ENCODE measurements at regions not wholly inside any gene's neighbourhood (a gene's known extent, or its start where the extent isn't known, plus 50 kb on each side); places are given as distances from the start of the nearest gene placed in this dataset.

DNA sequence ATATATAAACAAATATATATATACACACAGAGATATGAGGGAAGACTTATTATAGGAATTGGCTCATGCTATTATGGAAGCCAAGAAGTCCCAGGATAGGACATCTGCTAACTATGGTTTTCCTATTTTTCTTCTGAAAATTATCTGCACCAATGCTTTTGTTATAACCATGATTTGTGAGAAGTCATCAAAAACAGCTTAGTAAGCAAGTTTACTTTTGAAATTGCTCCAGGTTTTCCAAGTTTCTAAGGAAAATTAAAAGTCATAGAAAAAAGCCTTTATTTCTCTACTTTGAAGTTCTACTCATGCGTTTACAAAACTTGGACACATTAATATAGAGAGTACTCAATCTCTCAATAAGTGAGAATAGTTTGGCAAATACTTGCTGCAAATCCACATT lies 213.1 kb downstream of the TRAM1L1 start:
- DNase-seq (ENCODE audit: low spot score) = no peak

GRCh38 chr4:116870686-116871085 lies 214.7 kb downstream of the TRAM1L1 start:
- DNase-seq (ENCODE audit: low spot score) = no peak

- no peak for DNase-seq (ENCODE audit: low spot score)
Measured at GRCh38 chr4:116866106-116866505, 219.3 kb downstream of the TRAM1L1 start.

GRCh38 chr4:116862592-116862991 lies 222.8 kb downstream of the TRAM1L1 start:
- DNase-seq (ENCODE audit: low spot score) = no peak

DNA sequence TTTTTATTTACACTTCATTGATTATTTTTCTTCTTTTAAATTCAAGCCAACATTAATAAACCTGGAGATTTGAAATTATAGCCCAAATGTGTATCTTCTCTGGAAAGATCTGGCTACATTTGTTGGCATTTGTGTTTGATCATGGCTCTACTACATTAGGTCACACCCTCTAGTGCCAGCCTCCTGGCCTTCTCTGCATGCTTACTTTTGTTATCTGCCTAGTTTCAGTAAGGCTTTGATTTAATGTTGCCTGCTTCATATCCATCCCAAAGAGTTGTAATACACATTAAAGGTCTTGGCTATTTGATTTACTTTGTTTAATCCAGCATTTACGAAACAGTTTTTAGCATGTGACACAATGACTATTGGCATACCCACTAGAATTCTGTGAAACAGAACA lies 224.5 kb downstream of the TRAM1L1 start:
- no peak for DNase-seq (ENCODE audit: low spot score)

DNA sequence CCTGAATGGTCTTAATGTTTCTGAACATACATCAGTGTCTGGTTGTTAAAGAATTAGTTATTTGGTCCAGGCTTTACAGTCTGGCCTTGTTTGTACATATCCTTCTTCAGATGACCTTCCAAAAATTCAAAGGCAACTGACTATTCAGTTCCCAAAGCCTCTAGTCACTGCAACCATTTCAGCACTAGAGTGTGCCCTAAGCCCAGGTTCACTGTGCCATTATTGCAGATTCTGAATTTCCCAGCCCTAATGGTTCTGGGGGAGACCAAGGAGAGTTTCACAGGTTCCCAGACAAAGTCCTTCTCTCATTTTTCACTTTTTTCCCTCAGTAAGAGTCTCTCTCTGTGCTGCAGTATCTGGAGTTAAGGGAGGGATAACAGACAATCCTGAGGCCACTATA lies 235.8 kb downstream of the TRAM1L1 start:
- DNase-seq (ENCODE audit: low spot score) = no peak

DNA sequence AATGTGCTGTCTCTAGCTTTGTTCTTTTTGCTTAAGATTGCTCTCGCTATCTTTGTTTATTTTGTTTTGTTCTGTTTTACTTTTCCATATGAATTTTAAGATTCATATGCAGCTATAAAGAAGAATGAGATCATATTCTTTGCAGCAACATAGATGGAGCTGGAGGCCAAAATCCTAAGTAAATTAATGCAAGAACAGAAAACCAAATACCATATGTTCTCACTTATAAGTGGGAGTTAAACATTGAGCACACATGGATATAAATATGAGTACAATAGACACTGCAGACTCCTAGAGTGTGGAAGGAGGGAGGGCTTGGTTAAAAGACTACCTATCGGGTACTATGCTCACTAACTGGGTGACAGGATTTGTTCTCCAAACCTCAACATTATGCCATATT lies 237.8 kb downstream of the TRAM1L1 start:
- no peak for DNase-seq (ENCODE audit: low spot score)

- DNase-seq (ENCODE audit: low spot score) = no peak
Measured at GRCh38 chr4:116839826-116840225, 245.6 kb downstream of the TRAM1L1 start.

DNA sequence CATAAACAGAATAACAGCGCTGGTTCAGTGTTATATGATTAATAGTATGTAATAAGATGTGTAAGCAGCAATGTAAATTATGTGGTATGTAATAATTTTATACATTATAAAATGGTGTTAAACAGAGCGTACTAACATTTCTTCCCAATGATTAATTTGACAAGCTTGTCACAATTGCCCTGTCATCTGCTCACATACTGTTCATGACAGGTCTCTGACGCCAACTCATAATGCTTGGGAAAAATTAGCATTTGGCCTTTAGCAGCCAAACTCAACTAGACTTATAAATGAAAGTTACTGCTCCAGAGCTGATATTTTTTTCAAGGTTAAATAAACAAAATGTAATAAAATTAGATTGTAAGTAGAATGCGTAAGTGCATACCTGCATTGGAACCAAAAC lies 246.8 kb downstream of the TRAM1L1 start:
- DNase-seq (ENCODE audit: low spot score) = no peak

- no peak for DNase-seq (ENCODE audit: low spot score)
Measured at GRCh38 chr4:116829187-116829586, 256.2 kb downstream of the TRAM1L1 start.

DNA sequence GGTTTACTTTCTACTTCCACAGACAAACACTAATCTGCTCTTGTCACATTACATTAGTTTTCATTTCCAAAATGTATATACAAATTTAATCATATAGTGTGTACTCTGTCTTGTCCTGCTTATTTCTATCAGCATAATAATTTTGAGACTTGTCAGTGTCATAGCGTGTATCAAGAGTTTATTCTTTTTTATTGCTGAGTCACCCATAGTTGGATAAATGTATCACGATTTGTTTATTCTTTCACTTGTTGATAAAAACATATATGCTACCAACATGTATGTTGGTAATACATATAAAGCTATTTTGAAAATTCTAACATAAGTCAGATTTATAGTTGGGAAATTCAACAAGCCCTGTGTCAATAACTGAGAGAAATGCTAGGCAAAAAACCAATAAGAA lies 261.2 kb downstream of the TRAM1L1 start:
- no peak for DNase-seq (ENCODE audit: low spot score)

- no peak for DNase-seq (ENCODE audit: low spot score)
Measured at GRCh38 chr4:116811730-116812129, 273.6 kb downstream of the TRAM1L1 start.

- DNase-seq (ENCODE audit: low spot score) = no peak
Measured at GRCh38 chr4:116796022-116796421, 289.4 kb downstream of the TRAM1L1 start.

GRCh38 chr4:116788723-116789122 lies 296.7 kb downstream of the TRAM1L1 start:
- no peak for DNase-seq (ENCODE audit: low spot score)

DNA sequence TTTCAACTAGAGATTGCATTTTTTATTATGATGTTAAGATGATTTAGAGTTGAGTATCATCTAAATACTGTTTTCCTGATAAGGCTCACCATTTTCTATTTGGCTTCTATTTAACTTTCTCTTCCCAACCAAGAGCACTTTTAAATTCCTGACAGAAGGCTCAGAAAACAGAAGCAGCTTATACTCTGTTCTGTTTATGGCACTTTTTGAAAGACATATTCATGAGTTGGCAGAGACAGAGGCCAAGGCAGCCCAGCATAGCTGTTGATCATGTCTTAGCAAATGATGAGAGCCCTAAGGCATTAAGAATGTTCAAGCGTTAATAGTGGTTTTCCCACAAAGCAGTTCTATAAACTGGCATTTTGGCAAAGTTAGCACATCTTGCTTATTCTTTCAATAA lies 330.3 kb downstream of the TRAM1L1 start:
- DNase-seq (ENCODE audit: low spot score) = no peak

DNA sequence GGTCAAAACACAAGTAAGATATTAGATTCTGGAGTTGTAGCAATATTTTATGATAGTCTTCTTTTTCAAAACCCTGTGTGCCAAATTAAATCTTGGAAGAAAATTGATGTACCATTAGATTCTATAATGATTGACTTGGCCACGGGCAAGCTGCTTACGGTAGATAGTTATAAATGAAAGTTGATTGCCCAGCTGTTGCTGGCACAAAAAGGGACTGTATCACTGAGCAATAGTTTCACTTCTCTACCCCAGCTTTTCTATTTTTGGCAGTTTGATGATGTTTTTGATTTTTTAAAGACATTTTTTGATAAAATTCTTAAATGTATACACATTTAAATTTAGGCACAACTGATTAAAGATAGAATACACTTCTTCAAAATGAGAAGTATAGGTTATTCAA lies 333.3 kb downstream of the TRAM1L1 start:
- no peak for DNase-seq (ENCODE audit: low spot score)

GRCh38 chr4:116736756-116737155 lies 348.6 kb downstream of the TRAM1L1 start:
- DNase-seq (ENCODE audit: low spot score) = no peak

GRCh38 chr4:116734178-116734577 lies 351.2 kb downstream of the TRAM1L1 start:
- no peak for DNase-seq (ENCODE audit: low spot score)

DNA sequence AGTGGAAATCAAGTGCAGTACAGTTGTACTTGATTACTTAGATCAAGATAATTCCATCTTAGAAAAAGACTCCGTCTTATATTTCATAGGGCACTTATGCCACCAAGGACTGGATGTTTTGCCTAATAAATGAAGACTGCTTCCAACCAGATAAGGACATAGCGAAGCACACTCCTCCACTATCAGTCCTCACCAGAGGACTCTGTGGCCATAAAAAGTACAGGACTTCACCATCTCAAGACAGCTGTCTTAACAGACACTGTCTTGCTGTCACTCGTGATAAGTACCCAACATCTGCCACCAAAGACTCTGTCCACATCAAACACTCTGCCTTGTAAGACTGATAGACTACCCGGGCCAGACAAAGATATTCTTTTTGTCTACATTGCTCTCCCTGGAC lies 352.0 kb downstream of the TRAM1L1 start:
- DNase-seq (ENCODE audit: low spot score) = no peak

GRCh38 chr4:116726523-116726922 lies 358.9 kb downstream of the TRAM1L1 start:
- no peak for DNase-seq (ENCODE audit: low spot score)

GRCh38 chr4:116724249-116724648 lies 361.1 kb downstream of the TRAM1L1 start:
- no peak for DNase-seq (ENCODE audit: low spot score)

- DNase-seq (ENCODE audit: low spot score) = no peak
Measured at GRCh38 chr4:116705466-116705865, 379.9 kb downstream of the TRAM1L1 start.

GRCh38 chr4:116702949-116703348 lies 382.4 kb downstream of the TRAM1L1 start:
- no peak for DNase-seq (ENCODE audit: low spot score)

DNA sequence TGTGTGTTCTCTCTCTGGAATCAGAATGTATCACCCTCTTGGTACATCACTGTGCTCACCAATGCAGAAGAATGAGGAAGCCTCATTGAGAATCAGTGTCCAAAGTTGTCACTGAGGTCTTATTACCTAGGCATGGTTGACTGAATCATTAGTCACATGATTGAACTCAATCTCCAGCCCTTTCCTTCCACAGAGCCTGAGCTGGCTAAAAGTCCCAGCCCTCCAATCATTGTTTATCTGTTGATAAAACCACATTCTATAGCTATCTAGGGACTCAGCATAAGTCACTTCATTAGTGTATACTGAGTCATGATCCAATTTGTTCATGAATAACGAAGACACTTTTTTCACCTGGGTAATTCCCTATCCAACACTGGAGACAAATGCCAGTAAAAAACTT lies 396.8 kb downstream of the TRAM1L1 start:
- no peak for DNase-seq (ENCODE audit: low spot score)

DNA sequence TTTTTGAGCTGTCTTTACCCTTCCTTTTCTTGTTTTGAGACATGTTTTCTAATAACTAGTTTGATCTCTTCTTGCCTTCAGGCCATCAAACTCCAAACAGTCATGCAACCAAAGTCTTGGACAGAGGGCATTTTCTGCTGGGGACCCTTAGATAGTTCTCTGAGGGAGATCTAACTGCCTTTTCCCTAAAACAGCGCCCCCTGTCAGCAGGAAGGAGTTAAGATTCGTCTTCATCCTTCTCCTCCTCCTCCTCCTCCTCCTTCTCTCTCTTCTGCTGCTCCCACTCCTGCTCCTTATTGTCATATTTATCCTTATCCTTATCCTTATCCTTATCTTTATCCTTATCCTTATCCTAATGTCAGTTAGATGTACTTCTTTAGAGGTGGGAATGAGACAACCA lies 417.2 kb downstream of the TRAM1L1 start:
- no peak for DNase-seq (ENCODE audit: low spot score)

Data from activated CD4-positive, alpha-beta T cell treated with anti-CD3 and anti-CD28 coated beads, Interleukin-2, Interleukin-4, amounts not matched to agents 100 ng/mL and 50 ng/mL, durations not matched to agents 16 hours and 8 hours (primary cell).